ENCODE measurements at regions not wholly inside any gene's neighbourhood (a gene's known extent, or its start where the extent isn't known, plus 50 kb on each side); places are given as distances from the start of the nearest gene placed in this dataset.

GRCh38 chrX:39904816-39905537 is 192.8 kb downstream of the BCOR start:
- no peak for DNase-seq (ENCODE audit: low read depth, low spot score)

GRCh38 chrX:39905538-39905891 is 192.2 kb downstream of the BCOR start:
- no peak for DNase-seq (ENCODE audit: low read depth, low spot score)

GRCh38 chrX:39905946-39906345 is 191.8 kb downstream of the BCOR start:
- DNase-seq (ENCODE audit: low read depth, low spot score): no peak

DNA sequence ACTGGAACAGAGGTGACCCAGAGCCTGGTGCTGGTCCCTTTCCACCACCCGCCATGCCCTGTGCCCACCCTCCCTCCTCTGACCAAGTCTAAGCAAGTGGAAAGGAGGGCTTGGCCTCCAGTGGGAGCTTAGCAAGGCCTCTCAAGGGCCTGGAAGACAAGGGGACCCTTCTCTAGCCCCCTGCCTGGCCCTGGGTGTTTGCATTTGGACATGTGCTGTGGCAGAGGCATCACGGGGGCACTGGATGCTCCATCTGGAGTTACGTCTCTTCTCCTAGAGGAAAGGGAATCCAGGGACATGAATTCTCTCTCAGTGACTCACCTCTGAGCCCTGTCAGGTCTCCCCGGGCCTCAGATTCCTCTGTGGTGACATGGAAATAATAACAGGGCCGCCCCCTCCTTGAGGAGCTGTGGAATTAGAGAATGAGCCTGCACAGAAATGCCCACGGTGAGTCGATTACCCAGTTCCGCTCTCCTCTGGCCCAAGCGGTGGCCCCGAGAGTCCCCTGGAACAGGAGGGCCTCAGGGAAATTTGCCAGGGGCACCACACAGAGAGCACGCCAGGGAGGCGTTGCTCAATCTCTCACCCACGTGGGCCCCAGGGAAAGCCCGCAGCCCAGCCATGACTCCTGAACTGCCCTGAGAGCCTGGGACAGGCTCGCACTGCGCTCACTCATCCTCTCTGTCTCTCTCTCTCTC is 189.6 kb downstream of the BCOR start:
- peak; percentile 81 for DNase-seq (ENCODE audit: low read depth, low spot score)

- DNase-seq (ENCODE audit: low read depth, low spot score): no peak
These were observed 187.8 kb downstream of the BCOR start for GRCh38 chrX:39909996-39910395.

DNA sequence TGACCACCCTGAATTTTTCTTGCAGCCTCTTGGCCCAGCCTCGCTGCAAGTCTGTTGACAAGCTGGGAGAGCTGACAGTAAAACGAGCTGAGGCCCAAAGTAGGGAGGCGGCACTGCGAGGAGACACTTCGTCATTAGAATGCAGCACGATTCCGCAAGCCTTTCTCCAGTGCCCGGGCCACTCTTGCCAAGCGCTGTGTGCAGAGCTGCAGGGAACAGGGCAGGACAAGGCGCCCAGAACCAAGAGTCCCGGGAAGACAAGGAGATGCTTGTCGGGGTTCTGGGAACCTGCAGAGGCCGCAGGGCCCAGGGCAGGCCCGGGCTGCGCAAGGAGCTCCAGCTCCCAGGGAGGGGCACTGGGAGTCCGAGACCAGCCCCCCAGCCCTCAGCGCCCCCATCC is 187.1 kb downstream of the BCOR start:
- no peak for DNase-seq (ENCODE audit: low read depth, low spot score)

GRCh38 chrX:39911278-39911897 is 186.4 kb downstream of the BCOR start:
- DNase-seq (ENCODE audit: low read depth, low spot score): no peak

DNA sequence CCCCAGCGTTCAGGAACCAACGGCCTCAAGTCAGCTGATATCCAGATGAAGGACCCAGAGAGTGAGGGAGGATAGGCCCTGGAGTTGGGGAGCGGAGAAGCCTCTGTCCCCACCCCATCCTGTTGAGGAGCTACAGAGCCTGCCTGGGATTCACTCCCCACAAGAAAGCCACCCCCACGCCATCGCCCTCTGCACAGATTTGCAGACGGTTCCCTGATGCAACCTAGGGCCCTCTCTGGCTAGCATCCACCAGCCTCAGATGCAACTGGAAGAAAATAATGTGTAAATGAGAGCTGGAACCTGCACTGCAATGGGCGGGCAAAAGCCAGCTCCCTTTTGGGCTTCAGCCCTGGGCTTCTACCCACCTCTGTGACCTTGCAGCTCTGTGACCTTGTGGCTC is 185.6 kb downstream of the BCOR start:
- no peak for DNase-seq (ENCODE audit: low read depth, low spot score)

GRCh38 chrX:39915081-39915480 is 182.7 kb downstream of the BCOR start:
- DNase-seq (ENCODE audit: low read depth, low spot score): no peak

- DNase-seq (ENCODE audit: low read depth, low spot score): no peak
These were observed 182.2 kb downstream of the BCOR start for GRCh38 chrX:39915596-39915995.

- no peak for DNase-seq (ENCODE audit: low read depth, low spot score)
These were observed 175.9 kb downstream of the BCOR start for GRCh38 chrX:39921838-39922237.

GRCh38 chrX:39922488-39922887 is 175.3 kb downstream of the BCOR start:
- no peak for DNase-seq (ENCODE audit: low read depth, low spot score)

GRCh38 chrX:39922926-39923325 is 174.8 kb downstream of the BCOR start:
- DNase-seq (ENCODE audit: low read depth, low spot score): no peak

DNA sequence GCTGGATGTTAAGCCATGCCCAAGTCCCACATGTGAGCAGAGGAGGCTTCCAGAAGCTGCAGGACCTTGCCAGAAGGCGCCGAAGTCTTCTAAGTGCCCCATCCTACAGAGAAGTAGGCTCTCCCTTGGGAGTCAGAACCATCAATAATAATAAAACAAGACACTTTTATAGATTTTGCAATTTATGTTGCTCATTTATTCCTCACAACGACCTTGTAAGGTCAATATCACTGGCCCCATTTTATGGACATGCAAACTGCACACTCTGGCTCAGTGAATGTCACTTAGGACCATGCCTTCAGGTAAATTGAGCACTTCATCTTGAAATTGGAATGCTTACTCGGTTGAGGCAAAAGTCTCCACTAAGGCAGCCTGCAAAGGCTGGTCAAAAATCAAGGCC is 170.4 kb downstream of the BCOR start:
- no peak for DNase-seq (ENCODE audit: low read depth, low spot score)

DNA sequence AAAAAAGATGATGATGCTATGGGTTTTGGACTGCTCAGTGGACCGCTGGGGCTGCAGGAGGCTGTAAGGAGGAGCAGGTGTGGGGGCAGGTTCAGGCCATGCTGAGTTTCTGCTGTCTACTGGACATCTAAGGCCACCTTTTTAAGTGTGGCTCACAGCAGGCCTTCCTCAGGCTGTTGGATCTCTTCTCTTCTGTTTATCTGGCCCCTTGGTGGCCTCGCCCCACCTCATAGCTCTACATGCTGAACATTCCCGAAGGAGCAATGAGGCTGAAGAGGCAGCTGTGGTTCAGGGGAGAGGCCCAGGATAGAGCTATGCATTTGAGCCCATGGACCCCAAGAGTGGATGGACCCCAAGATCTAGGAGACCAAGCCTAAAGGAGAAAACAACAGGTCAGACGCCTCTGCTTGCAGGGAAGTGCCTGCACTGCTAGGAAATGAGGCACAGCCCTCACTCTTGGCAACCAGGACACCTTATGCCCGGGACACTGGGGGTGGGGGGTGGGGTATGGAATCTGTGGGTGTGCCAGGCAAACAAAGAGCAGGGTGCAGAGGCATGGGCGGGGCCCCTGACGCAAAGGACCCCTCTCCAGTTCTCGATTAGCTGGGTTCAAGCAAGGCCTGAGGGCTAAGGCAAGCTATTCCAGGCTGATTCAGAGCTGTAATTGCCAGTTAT is 168.9 kb downstream of the BCOR start:
- no peak for DNase-seq (ENCODE audit: low read depth, low spot score)

DNA sequence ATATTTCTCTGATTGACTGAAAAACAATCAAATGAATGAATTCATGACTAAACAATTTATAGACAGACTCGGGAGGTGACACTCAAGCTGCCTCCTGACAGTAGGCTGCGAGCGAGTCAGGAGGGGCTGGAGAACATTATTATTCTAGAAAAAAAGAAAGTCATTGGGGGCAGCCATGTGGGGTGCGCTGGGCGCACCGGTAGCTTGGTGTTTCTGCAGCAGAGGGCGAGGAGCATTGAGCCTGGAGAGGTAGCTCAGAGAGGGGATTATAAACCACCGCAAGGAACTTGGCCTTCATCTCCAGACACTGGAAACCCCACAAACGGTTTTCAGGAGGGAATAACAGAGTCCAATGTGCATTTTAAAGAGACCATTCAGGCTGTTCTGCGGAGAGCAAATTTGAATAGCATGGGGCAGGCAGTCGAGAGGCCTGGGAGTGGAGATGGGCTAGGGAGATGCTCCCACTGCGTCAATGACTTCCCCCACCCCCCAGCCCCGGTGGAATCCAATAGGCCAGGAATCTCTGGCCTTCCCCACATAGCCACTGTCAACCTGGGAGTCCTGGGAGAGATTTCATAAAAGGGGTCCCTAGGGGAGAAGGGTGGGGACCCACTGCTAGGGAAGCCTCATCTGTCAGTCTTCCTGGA is 168.3 kb downstream of the BCOR start:
- DNase-seq (ENCODE audit: low read depth, low spot score): no peak

- DNase-seq (ENCODE audit: low read depth, low spot score): no peak
These were observed 166.8 kb downstream of the BCOR start for GRCh38 chrX:39930786-39931528.

DNA sequence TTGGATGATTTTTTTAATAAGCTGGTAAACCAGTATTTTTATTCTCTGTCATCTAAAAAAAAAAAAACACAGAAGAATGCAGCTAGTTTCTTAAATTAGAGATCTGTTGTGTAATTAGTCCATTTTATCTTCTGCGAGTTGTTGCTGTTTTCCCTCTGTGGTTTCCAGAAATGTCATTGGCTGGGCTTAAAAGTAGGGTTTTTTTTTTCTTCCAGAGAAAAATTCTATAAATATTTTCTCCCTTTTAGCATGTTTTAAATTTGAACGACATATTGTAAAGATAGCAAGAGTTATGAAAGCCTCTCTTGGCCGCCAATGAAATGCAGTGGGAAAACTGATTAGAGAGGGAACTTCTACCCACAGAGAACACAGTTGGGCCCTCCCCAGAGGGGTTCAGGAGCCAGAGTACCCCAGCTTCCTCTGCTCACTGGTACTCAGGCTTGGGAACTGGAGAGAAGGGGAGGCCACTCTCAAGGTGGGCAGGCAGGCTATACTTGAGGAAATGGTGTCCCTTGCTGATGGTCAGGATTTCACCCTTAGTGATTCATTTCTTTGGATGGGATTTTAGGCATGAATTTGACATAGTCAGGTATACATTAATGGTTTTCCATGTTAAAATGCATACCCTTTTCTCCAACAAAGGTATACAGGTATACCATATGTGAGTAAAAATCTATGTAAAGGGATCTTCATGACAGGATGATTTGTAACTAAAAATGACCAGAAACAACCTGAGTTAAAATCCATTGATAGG is 166.1 kb downstream of the BCOR start:
- no peak for DNase-seq (ENCODE audit: low read depth, low spot score)

- DNase-seq (ENCODE audit: low read depth, low spot score): peak; percentile 69
These were observed 162.2 kb downstream of the BCOR start for GRCh38 chrX:39935411-39936064.

All from ELF-1 (cell line).